ENCODE measurements at regions not wholly inside any gene's neighbourhood (a gene's known extent, or its start where the extent isn't known, plus 50 kb on each side); places are given as distances from the start of the nearest gene placed in this dataset.

DNA sequence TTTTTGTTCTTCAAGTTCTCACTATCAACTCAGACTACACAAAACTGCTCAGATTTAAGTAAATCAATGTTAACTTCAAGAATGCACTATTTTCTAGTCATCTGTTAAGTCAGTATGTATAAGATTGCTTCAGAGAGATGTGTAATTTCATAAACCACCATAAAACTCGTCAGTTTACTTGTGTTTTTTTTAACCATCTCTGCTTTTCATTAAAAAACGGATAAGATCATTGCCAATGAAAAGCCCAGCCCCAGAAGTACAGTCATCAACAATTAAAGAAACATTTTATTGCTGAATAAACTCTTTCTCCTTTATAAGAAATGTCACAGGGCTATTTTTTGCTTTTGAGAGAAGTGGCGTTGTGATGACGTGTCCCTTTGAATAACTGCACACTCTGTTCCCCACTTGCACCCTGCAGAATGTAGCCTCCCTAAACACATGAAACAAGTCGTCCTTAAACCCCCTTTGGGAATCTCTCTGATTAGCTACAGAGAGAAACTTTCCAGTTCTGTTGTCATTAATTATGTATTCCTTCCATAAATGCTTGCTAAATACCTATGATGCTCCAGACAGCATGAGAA, 202.7 kb upstream of the FOXD3 start:
- TF ChIP-seq CTCF (IDR thresholded peaks at IDR 0.05) = no peak
- no peak for TF ChIP-seq POLR2A (IDR thresholded peaks at IDR 0.05)
